ENCODE measurements at regions not wholly inside any gene's neighbourhood (a gene's known extent, or its start where the extent isn't known, plus 50 kb on each side); places are given as distances from the start of the nearest gene placed in this dataset.

- ATAC-seq (ENCODE audit: insufficient read depth, low FRiP score) (no peak), DNase-seq (no peak)
- WGBS, 2 donors = 83 to 90% methylated on average over 5 of the region's 5 CpGs
- Histone ChIP-seq H3K27ac (ENCODE audit: low read depth in 1 of 2, low read length in 1 of 2) (peak overlapping the region in 1 of 2 donors; percentile 50), H3K36me3 (ENCODE audit: control insufficient read depth in 4 of 4, insufficient read depth in 4 of 4, low read length in 4 of 4) (peaks cover 0 to 8% (median under 1%) of the 10 kb centered on the region in 4 donors), H3K4me3 (no peak overlapping the region), H3K27me3 (ENCODE audit: control insufficient read depth in 3 of 3, insufficient read depth in 3 of 3, low read length in 2 of 3) (no peaks in the 10 kb centered on the region), H3K9me3 (ENCODE audit: control insufficient read depth in 4 of 4, insufficient read depth in 3 of 4, low read length in 3 of 4) (no peaks in the 10 kb centered on the region), H3K4me1 (ENCODE audit: control insufficient read depth in 5 of 5, insufficient read depth in 5 of 5, low read length in 5 of 5) (peaks cover 0 to 3% (median 0%) of the 10 kb centered on the region in 5 donors), H3K9ac (ENCODE audit: insufficient read depth in 1 of 2, low read length in 2 of 2) (no peak overlapping the region)
- no peak for TF ChIP-seq CTCF (IDR thresholded peaks at IDR 0.05; ENCODE audit: control extremely low read depth, extremely low read depth)
These were observed 154.3 kb downstream of the PALM2AKAP2 start for GRCh38 chr9:109934136-109934856.

GRCh38 chr9:109934857-109935215, 154.8 kb downstream of the PALM2AKAP2 start:
- DNase-seq (peak in 2 of 3 donors; percentile 37 to 72), ATAC-seq (ENCODE audit: insufficient read depth, low FRiP score) (no peak)
- WGBS, 2 donors = 63 to 66% methylated on average over 4 of the region's 4 CpGs
- H3K9me3 ChIP-seq (ENCODE audit: control insufficient read depth in 4 of 4, insufficient read depth in 3 of 4, low read length in 3 of 4) = no peaks in the 10 kb centered on the region
- H3K27me3 ChIP-seq (ENCODE audit: control insufficient read depth in 3 of 3, insufficient read depth in 3 of 3, low read length in 2 of 3) = no peaks in the 10 kb centered on the region
- no peak overlapping the region for H3K27ac ChIP-seq (ENCODE audit: low read depth in 1 of 2, low read length in 1 of 2)
- no peak for TF ChIP-seq CTCF (IDR thresholded peaks at IDR 0.05; ENCODE audit: control extremely low read depth, extremely low read depth)
- H3K4me3 ChIP-seq = no peak overlapping the region
- H3K9ac ChIP-seq (ENCODE audit: insufficient read depth in 1 of 2, low read length in 2 of 2) = no peak overlapping the region
- H3K4me1 ChIP-seq (ENCODE audit: control insufficient read depth in 5 of 5, insufficient read depth in 5 of 5, low read length in 5 of 5) = peaks cover 0 to 3% (median 0%) of the 10 kb centered on the region in 5 donors
- peaks cover 0 to 8% (median 0%) of the 10 kb centered on the region in 4 donors for H3K36me3 ChIP-seq (ENCODE audit: control insufficient read depth in 4 of 4, insufficient read depth in 4 of 4, low read length in 4 of 4)

- no peak for TF ChIP-seq CTCF (IDR thresholded peaks at IDR 0.05; ENCODE audit: control extremely low read depth, extremely low read depth)
- H3K9ac ChIP-seq (ENCODE audit: insufficient read depth in 1 of 2, low read length in 2 of 2) = no peak overlapping the region
- no peak overlapping the region for H3K27ac ChIP-seq (ENCODE audit: low read depth in 1 of 2, low read length in 1 of 2)
- no peak for ATAC-seq (ENCODE audit: insufficient read depth, low FRiP score)
- 90 to 92% methylated on average over 1 of the region's 1 CpG for WGBS, 2 donors
- peaks cover 0 to 3% (median 0%) of the 10 kb centered on the region in 5 donors for H3K4me1 ChIP-seq (ENCODE audit: control insufficient read depth in 5 of 5, insufficient read depth in 5 of 5, low read length in 5 of 5)
- no peaks in the 10 kb centered on the region for H3K27me3 ChIP-seq (ENCODE audit: control insufficient read depth in 3 of 3, insufficient read depth in 3 of 3, low read length in 2 of 3)
- H3K9me3 ChIP-seq (ENCODE audit: control insufficient read depth in 4 of 4, insufficient read depth in 3 of 4, low read length in 3 of 4) = no peaks in the 10 kb centered on the region
- H3K4me3 ChIP-seq = no peak overlapping the region
- peaks cover 0 to 8% (median 0%) of the 10 kb centered on the region in 4 donors for H3K36me3 ChIP-seq (ENCODE audit: control insufficient read depth in 4 of 4, insufficient read depth in 4 of 4, low read length in 4 of 4)
- DNase-seq = no peak
These were observed 155.5 kb downstream of the PALM2AKAP2 start for GRCh38 chr9:109935406-109936087.

All from lung (tissue), 11 donors.